Chondrocyte (in vitro differentiated cells): ENCODE measurements at regions not wholly inside any gene's neighbourhood (a gene's known extent, or its start where the extent isn't known, plus 50 kb on each side); places are given as distances from the start of the nearest gene placed in this dataset.

Experiments
- DNase-seq: peaks from one replicate; pipeline ENCODE4 v3.0.0; 2021; ENCODE audit warnings: mixed read lengths, low spot score
- H3K27ac Mint-ChIP-seq: one replicate; pipeline ENCODE4 v1.8.0; 2021; ENCODE audit warnings: mild to moderate bottlenecking, moderate library complexity, mixed read lengths; ENCODE audit not compliant: unreplicated experiment
- H3K27me3 Mint-ChIP-seq: 2 replicates; pipeline ENCODE4 v1.8.0; 2021; ENCODE audit warnings: low read depth, mixed read lengths
- H3K36me3 Mint-ChIP-seq: 2 replicates; pipeline ENCODE4 v1.8.0; 2021; ENCODE audit warnings: low read depth, mixed read lengths
- H3K4me1 Mint-ChIP-seq: 2 replicates; pipeline ENCODE4 v1.8.0; 2021; ENCODE audit warnings: low read depth, mild to moderate bottlenecking, mixed read lengths
- H3K4me3 Mint-ChIP-seq: one replicate; pipeline ENCODE4 v1.8.0; 2021; ENCODE audit warnings: mild to moderate bottlenecking, moderate library complexity, mixed read lengths; ENCODE audit not compliant: unreplicated experiment
- H3K9me3 Mint-ChIP-seq: 2 replicates; pipeline ENCODE4 v1.8.0; 2021; ENCODE audit warnings: low read depth, mixed read lengths
- TF ChIP-seq, protein P1 (sequence below): fragments of 200-600 bp; sonication (generic); IDR thresholded peaks from 2 replicates; pipeline ENCODE4 v1.5.0; 2021; ENCODE audit warnings: antibody characterized with exemption, mild to moderate bottlenecking, moderate library complexity

DNA sequence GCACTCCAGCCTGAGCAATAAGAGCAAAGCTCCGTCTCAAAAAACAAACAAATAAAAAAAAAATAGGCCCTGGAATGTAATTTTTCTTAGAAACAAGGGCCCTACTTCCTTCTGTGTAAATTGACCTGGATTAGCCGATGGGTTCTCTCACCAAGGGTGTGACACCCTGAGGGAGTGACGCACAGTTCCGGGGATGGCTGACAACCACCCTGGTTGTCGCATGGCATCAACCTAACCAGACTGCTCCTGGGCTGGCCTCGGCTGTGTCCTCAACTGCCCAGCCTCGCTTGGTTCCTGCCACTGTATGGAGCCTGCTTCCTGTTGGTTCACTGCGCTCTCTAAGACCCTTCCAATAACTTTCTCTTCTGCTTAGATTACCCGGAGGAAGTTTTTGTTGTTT lies 51.2 kb upstream of the SPATA31D4 start:
- no peak overlapping the region for H3K4me3 Mint-ChIP-seq
- H3K36me3 Mint-ChIP-seq: no peaks in the 10 kb centered on the region
- DNase-seq: no peak
- H3K4me1 Mint-ChIP-seq: peaks cover 10% of the 10 kb centered on the region
- TF ChIP-seq, protein P1, sequence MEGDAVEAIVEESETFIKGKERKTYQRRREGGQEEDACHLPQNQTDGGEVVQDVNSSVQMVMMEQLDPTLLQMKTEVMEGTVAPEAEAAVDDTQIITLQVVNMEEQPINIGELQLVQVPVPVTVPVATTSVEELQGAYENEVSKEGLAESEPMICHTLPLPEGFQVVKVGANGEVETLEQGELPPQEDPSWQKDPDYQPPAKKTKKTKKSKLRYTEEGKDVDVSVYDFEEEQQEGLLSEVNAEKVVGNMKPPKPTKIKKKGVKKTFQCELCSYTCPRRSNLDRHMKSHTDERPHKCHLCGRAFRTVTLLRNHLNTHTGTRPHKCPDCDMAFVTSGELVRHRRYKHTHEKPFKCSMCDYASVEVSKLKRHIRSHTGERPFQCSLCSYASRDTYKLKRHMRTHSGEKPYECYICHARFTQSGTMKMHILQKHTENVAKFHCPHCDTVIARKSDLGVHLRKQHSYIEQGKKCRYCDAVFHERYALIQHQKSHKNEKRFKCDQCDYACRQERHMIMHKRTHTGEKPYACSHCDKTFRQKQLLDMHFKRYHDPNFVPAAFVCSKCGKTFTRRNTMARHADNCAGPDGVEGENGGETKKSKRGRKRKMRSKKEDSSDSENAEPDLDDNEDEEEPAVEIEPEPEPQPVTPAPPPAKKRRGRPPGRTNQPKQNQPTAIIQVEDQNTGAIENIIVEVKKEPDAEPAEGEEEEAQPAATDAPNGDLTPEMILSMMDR: no peak
- H3K27me3 Mint-ChIP-seq: no peaks in the 10 kb centered on the region
- no peaks in the 10 kb centered on the region for H3K9me3 Mint-ChIP-seq
- H3K27ac Mint-ChIP-seq: no peak overlapping the region
